Cardiac fibroblast (primary cell): ENCODE measurements at regions not wholly inside any gene's neighbourhood (a gene's known extent, or its start where the extent isn't known, plus 50 kb on each side); places are given as distances from the start of the nearest gene placed in this dataset.
"Not testable (repeated sequence)": the region's sequence is repeated elsewhere in the genome, so short reads cannot be mapped to it uniquely, and the experiment has no call there.

Experiments used
- DNase-seq, 2 donors: peaks; one replicate each; pipeline versions ENCODE4 v3.0.0 to v3.0.0-alpha.2; 2010; ENCODE audit warnings: low read depth in 2 of 2
- H3K4me3 ChIP-seq, 2 donors: replicated peaks in 1 of 2; 1 replicate in 1 of 2; 2 replicates in 1 of 2; pipeline ENCODE4 v1.5.1; 2011; ENCODE audit warnings: low read depth in 2 of 2, low read length in 2 of 2, mild to moderate bottlenecking in 2 of 2, moderate library complexity in 1 of 2
- CTCF ChIP-seq: IDR thresholded peaks from one replicate; pipeline ENCODE4 v1.5.1; 2011; ENCODE audit warnings: low read depth, mild to moderate bottlenecking, low read length, inconsistent platforms

DNA sequence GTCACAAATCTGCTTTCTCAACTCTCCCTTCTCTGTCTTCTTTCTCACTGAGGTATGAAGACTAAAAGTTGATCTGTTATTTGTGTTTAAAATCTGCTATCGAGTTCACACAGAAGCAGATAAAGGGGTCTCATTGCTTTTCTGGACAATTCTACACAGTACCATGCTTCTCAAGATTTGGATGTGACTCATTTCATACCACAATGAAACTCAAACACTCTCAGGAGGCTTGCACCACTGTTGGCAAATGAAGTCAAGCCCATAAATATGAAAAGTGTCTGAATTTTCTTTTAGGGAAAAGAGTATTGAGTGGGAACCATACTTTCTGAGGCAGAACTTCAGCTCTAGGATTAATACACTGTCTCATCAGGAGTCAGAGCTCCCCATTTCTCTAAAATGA, 274.6 kb upstream of the CYRIA start:
- DNase-seq: no peak
- no peak for TF ChIP-seq CTCF
- H3K4me3 ChIP-seq: no peak overlapping the region

- H3K4me3 ChIP-seq: no peak overlapping the region
- DNase-seq: no peak
- no peak for TF ChIP-seq CTCF
Observed at GRCh38 chr2:16939771-16940170, 274.1 kb upstream of the CYRIA start.

DNA sequence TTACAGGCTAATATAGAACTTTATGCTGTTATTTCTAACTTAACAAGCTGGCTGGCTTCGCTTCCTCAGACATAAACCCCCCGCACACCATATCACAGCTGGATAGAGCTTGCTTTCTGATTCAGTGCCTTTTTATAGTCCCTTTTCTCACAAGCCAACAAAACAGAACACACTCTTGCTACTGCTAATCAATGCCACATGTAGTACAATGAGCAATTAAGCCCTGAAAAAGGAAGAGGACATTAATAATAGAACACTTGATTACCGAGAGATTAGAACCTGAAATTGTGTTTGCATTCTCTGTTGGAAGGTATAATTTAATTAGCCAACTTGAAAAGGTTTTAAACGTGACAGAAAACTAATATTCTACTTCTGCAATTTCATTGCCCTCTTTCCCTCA, 267.7 kb upstream of the CYRIA start:
- DNase-seq: no peak
- no peak overlapping the region for H3K4me3 ChIP-seq
- no peak for TF ChIP-seq CTCF

DNA sequence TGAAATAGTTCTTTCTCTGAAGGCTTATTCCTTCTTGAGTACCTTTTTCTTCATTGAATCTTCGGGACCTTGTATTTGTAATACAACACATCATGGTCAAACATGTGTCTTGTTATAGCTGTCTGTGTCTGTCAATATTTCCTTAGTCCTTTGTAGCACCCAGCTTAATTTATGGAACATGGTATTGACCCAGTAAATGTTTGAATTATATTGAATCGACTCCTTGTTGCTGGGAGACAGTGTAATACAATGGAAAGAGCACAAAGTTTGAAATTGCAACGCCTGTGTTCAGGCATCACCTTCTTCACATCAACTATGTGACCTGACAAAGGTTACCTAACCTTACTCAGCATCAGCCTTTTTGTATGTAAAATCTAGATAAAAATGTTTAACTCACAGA, 267.2 kb upstream of the CYRIA start:
- DNase-seq: no peak
- no peak overlapping the region for H3K4me3 ChIP-seq
- no peak for TF ChIP-seq CTCF

GRCh38 chr2:16931441-16931840, 265.8 kb upstream of the CYRIA start:
- no peak for TF ChIP-seq CTCF
- no peak overlapping the region for H3K4me3 ChIP-seq
- no peak for DNase-seq

DNA sequence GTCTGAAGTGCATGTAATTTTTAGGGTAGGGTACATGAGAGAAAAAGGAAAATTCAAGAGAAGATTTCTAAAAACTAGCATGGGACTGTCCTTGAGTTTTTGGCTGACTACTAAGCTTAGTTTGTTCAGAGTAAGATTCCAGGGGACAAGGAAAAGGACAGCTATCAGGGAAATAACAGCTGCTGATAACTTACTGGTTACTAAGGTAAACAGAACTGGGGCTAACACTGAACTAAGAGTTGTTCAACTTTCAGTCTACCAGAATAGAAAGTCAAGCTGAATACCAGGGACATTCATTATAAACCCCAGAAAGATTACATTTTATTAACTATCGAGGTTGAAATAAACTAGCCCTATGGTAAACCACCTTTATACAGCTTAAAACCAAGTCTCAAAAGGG, 261.8 kb upstream of the CYRIA start:
- TF ChIP-seq CTCF: no peak
- DNase-seq: no peak
- no peak overlapping the region for H3K4me3 ChIP-seq

GRCh38 chr2:16925145-16925544, 259.5 kb upstream of the CYRIA start:
- no peak overlapping the region for H3K4me3 ChIP-seq
- DNase-seq: no peak
- TF ChIP-seq CTCF: no peak

DNA sequence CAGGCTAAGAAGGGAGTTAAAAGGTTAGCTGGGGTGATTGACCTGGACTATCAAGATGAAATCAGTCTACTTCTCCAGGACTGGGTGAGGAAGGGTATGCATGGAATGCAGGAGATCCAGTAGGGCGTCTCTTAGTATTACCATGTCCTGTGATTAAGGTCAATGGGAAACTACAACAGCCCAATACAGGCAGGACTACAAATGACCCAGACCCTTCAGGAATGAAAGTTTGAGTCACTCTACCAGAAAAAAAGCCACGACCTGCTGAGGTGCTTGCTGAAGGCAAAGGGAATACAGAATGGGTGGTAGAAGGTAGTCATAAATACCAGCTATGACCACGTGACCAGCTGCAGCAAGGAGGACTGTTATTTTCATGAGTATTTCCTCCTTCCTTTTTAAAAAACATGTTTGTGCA, 249.7 kb upstream of the CYRIA start:
- DNase-seq, H3K4me3 ChIP-seq: not testable (repeated sequence)
